ENCODE measurements at regions not wholly inside any gene's neighbourhood (a gene's known extent, or its start where the extent isn't known, plus 50 kb on each side); places are given as distances from the start of the nearest gene placed in this dataset.

DNA sequence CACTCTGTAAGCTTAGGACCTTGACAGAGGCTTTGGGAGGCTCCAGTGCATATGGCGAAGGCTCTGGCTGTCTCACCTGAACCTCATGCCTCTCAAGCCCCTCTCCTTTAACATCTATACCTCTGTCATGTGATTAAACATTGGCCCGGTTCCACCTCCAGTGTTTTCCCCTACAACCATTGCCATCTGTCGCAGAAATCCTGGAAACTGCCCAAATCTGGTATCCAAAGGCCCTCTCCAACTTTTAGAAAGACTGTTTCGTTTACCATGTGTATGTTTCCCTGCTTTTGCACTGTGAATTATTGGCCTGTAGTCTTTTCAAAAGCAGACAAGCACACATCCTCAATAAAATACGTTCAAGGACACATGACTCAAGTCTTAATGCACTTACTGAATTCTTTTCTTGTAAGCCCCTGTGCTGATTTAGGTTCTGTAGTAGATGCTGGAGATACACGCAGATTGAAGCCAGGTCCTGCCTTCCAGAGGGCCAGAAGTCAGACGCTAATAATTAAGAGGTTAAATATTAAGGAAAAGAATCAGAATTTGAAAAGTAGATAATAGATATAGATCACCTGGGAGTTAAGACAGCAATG is 386.4 kb upstream of the SLC14A2 start:
- TF ChIP-seq, protein P1, sequence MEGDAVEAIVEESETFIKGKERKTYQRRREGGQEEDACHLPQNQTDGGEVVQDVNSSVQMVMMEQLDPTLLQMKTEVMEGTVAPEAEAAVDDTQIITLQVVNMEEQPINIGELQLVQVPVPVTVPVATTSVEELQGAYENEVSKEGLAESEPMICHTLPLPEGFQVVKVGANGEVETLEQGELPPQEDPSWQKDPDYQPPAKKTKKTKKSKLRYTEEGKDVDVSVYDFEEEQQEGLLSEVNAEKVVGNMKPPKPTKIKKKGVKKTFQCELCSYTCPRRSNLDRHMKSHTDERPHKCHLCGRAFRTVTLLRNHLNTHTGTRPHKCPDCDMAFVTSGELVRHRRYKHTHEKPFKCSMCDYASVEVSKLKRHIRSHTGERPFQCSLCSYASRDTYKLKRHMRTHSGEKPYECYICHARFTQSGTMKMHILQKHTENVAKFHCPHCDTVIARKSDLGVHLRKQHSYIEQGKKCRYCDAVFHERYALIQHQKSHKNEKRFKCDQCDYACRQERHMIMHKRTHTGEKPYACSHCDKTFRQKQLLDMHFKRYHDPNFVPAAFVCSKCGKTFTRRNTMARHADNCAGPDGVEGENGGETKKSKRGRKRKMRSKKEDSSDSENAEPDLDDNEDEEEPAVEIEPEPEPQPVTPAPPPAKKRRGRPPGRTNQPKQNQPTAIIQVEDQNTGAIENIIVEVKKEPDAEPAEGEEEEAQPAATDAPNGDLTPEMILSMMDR (conservative IDR thresholded peaks at IDR 0.05; ENCODE audit: low read depth in 2 of 2): no peak
- no peak for TF ChIP-seq NANOG (IDR thresholded peaks at IDR 0.05; ENCODE audit: borderline replicate concordance)
